Esophagus (tissue), 2 donors: ENCODE measurements at regions not wholly inside any gene's neighbourhood (a gene's known extent, or its start where the extent isn't known, plus 50 kb on each side); places are given as distances from the start of the nearest gene placed in this dataset.
"Not testable (repeated sequence)": the region's sequence is repeated elsewhere in the genome, so short reads cannot be mapped to it uniquely, and the experiment has no call there.

Experiments used
- H3K27ac ChIP-seq, 2 donors: one replicate each; pipeline ENCODE4 v1.5.1; 2013; ENCODE audit warnings: low read depth in 2 of 2, mild to moderate bottlenecking in 2 of 2, inconsistent platforms in 1 of 2, low read length in 1 of 2, moderate library complexity in 1 of 2
- H3K27me3 ChIP-seq, 2 donors: one replicate each; pipeline ENCODE4 v1.6.1; 2013; ENCODE audit warnings: low read length in 2 of 2, control low read depth in 1 of 2, mild to moderate bottlenecking in 1 of 2; ENCODE audit not compliant: insufficient read depth in 2 of 2, control insufficient read depth in 1 of 2
- H3K36me3 ChIP-seq, 2 donors: one replicate each; pipeline ENCODE4 v1.6.1; 2013; ENCODE audit warnings: low read length in 1 of 2; ENCODE audit not compliant: control insufficient read depth in 2 of 2, insufficient read depth in 2 of 2
- H3K4me1 ChIP-seq, 2 donors: one replicate each; pipeline ENCODE4 v1.6.1; 2013; ENCODE audit warnings: low read length in 1 of 2; ENCODE audit not compliant: control insufficient read depth in 2 of 2, insufficient read depth in 2 of 2
- H3K4me3 ChIP-seq, 2 donors: one replicate each; pipeline ENCODE4 v1.5.1; 2013; ENCODE audit warnings: low read length in 2 of 2, mild to moderate bottlenecking in 2 of 2, low read depth in 1 of 2, moderate library complexity in 1 of 2
- H3K9me3 ChIP-seq, 2 donors: one replicate each; pipeline ENCODE4 v1.6.1; 2013; ENCODE audit warnings: mild to moderate bottlenecking in 2 of 2, low read depth in 1 of 2, low read length in 1 of 2, moderate library complexity in 1 of 2; ENCODE audit not compliant: control insufficient read depth in 2 of 2, insufficient read depth in 1 of 2
- WGBS, 2 donors: extraction: QIAGEN DNeasy Blood & Tissue Kit; methylation state at CpG; one replicate each; pipeline ENCODE4 v1.1.7; 2013; 5-methylcytosine and 5-hydroxymethylcytosine counted together
- donor health status: healthy with polysubstance abuse.
- donor health status: Bipolar disorder and iron deficiency.

GRCh38 chr17:72382971-72383722, 262.3 kb downstream of the SOX9 start:
- no peaks in the 10 kb centered on the region for H3K36me3 ChIP-seq
- 60 to 64% methylated on average over 26 of the region's 26 CpGs for WGBS, 2 donors

GRCh38 chr17:72385475-72385874, 264.7 kb downstream of the SOX9 start:
- no peaks in the 10 kb centered on the region for H3K4me1 ChIP-seq
- H3K36me3 ChIP-seq, result no peaks in the 10 kb centered on the region
- no peaks in the 10 kb centered on the region for H3K27me3 ChIP-seq

More at GRCh38 chr17:72382971-72383722, 262.3 kb downstream of the SOX9 start:
- no peaks in the 10 kb centered on the region for H3K9me3 ChIP-seq
- H3K4me3 ChIP-seq, result no peak overlapping the region
- H3K4me1 ChIP-seq, result no peaks in the 10 kb centered on the region
- H3K27ac ChIP-seq, result no peak overlapping the region
- H3K27me3 ChIP-seq, result no peaks in the 10 kb centered on the region

GRCh38 chr17:72386173-72386572, 265.4 kb downstream of the SOX9 start:
- H3K27me3 ChIP-seq, H3K9me3 ChIP-seq, H3K4me3 ChIP-seq, H3K36me3 ChIP-seq, H3K4me1 ChIP-seq, H3K27ac ChIP-seq: not testable (repeated sequence)
- 91 to 95% methylated on average over 1 of the region's 1 CpG for WGBS, 2 donors

More at GRCh38 chr17:72385475-72385874, 264.7 kb downstream of the SOX9 start:
- 81 to 90% methylated on average over 3 of the region's 3 CpGs for WGBS, 2 donors
- Histone ChIP-seq H3K27ac (no peak overlapping the region), H3K4me3 (no peak overlapping the region), H3K9me3 (no peaks in the 10 kb centered on the region)

GRCh38 chr17:72386619-72387237, 265.9 kb downstream of the SOX9 start:
- H3K36me3 ChIP-seq, result no peaks in the 10 kb centered on the region
- WGBS, 2 donors, result 70 to 77% methylated on average over 5 of the region's 5 CpGs
- no peak overlapping the region for H3K4me3 ChIP-seq
- no peaks in the 10 kb centered on the region for H3K27me3 ChIP-seq
- no peaks in the 10 kb centered on the region for H3K9me3 ChIP-seq
- H3K4me1 ChIP-seq, result no peaks in the 10 kb centered on the region
- H3K27ac ChIP-seq, result no peak overlapping the region

GRCh38 chr17:72387487-72387886, 266.7 kb downstream of the SOX9 start:
- 60 to 65% methylated on average over 7 of the region's 7 CpGs for WGBS, 2 donors
- H3K36me3 ChIP-seq, result no peaks in the 10 kb centered on the region
- H3K4me3 ChIP-seq, result no peak overlapping the region
- H3K27me3 ChIP-seq, result no peaks in the 10 kb centered on the region
- H3K4me1 ChIP-seq, result no peaks in the 10 kb centered on the region
- H3K27ac ChIP-seq, result no peak overlapping the region
- H3K9me3 ChIP-seq, result no peaks in the 10 kb centered on the region

GRCh38 chr17:72387969-72388368, 267.1 kb downstream of the SOX9 start:
- 42 to 53% methylated on average over 3 of the region's 3 CpGs for WGBS, 2 donors

GRCh38 chr17:72388765-72389473, 268.1 kb downstream of the SOX9 start:
- no peak overlapping the region for H3K4me3 ChIP-seq
- no peaks in the 10 kb centered on the region for H3K9me3 ChIP-seq
- WGBS, 2 donors, result 80 to 83% methylated on average over 10 of the region's 10 CpGs
- no peak overlapping the region for H3K27ac ChIP-seq
- no peaks in the 10 kb centered on the region for H3K4me1 ChIP-seq
- H3K36me3 ChIP-seq, result no peaks in the 10 kb centered on the region
- no peaks in the 10 kb centered on the region for H3K27me3 ChIP-seq

More at GRCh38 chr17:72387969-72388368, 267.1 kb downstream of the SOX9 start:
- Histone ChIP-seq H3K4me3 (no peak overlapping the region), H3K4me1 (no peaks in the 10 kb centered on the region), H3K9me3 (no peaks in the 10 kb centered on the region), H3K27ac (no peak overlapping the region), H3K27me3 (no peaks in the 10 kb centered on the region), H3K36me3 (no peaks in the 10 kb centered on the region)

- no peaks in the 10 kb centered on the region for H3K36me3 ChIP-seq
- H3K9me3 ChIP-seq, result no peaks in the 10 kb centered on the region
- no peaks in the 10 kb centered on the region for H3K27me3 ChIP-seq
- no peak overlapping the region for H3K4me3 ChIP-seq
- H3K4me1 ChIP-seq, result no peaks in the 10 kb centered on the region
- 73 to 82% methylated on average over 3 of the region's 3 CpGs for WGBS, 2 donors
- H3K27ac ChIP-seq, result no peak overlapping the region
Measured at GRCh38 chr17:72390675-72391508, 270.1 kb downstream of the SOX9 start.
